ENCODE measurements at regions not wholly inside any gene's neighbourhood (a gene's known extent, or its start where the extent isn't known, plus 50 kb on each side); places are given as distances from the start of the nearest gene placed in this dataset.
"Not testable (repeated sequence)": the region's sequence is repeated elsewhere in the genome, so short reads cannot be mapped to it uniquely, and the experiment has no call there.

DNA sequence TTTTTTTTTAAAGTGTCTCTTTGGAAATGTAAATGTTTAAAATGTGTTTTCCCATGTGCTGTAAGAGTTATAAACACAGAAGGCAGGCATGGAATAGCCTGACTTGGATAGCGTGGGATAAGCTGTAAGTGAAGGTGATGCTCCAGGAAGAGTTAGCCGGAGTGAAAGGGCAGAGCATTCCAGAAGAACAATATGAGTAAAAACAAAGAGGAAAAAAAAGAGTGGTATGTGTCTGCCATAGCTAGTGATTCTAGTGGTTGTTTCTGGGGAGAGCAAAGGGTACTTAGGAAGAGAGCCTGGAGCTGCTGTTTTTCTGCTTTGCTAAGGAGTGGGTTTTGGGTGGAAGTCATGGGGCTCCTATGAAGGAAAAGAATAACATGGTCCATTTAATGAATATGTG, 126.9 kb upstream of the DLGAP1 start:
- in situ Hi-C loops (cut with MboI; ENCODE audit: low pct_unique_long_range_greater_than_20kb in 2 of 9, low sequenced_read_pairs in 9 of 9, unreplicated experiment in 9 of 9): no loop called here
- no peak for ATAC-seq (replicated peaks in 6 of 8)
- 0 to 100% (median 76%) methylated on average over 1 to 2 of the region's 2 CpGs for WGBS, 10 experiments
- Histone ChIP-seq H3K4me1 (replicated peaks in 1 of 2) (peaks cover 9 to 15% of the 10 kb centered on the region in 2 donors), H3K27ac (no peak overlapping the region), H3K4me3 (no peak overlapping the region)

DNA sequence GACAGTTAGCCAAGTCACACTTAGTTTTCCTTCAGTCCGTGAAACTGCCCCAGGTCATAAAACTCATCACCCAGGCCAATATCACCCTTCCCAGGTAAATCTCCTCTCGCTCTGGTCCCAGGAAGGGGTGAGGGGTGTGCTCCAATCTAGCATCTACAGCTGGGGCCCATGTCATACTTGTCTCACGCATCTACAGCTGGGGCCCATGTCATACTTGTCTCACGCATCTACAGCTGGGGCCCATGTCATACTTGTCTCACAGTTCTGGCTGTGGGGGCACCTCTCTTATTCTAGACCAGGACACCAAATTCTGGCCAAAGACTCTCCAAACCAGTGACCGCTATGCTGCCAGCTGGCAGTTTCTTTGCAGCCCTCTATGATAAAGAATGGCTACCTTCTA, 123.3 kb upstream of the DLGAP1 start:
- no peak overlapping the region for H3K4me3 ChIP-seq
- H3K27ac ChIP-seq: no peak overlapping the region
- 67 to 100% (median 87%) methylated on average over 1 to 4 of the region's 5 CpGs; no CpG with 5 or more reads in 4 of the 10 experiments for WGBS, 10 experiments
- in situ Hi-C loops (cut with MboI; ENCODE audit: low pct_unique_long_range_greater_than_20kb in 2 of 9, low sequenced_read_pairs in 9 of 9, unreplicated experiment in 9 of 9): no loop called here
- no peaks in the 10 kb centered on the region for H3K4me1 ChIP-seq (replicated peaks in 1 of 2)
- no peak for ATAC-seq (replicated peaks in 6 of 8)

GRCh38 chr18:4573735-4574134, 118.6 kb upstream of the DLGAP1 start:
- Histone ChIP-seq H3K4me1 (replicated peaks in 1 of 2) (no peaks in the 10 kb centered on the region), H3K4me3 (no peak overlapping the region), H3K27ac (no peak overlapping the region)
- ATAC-seq (replicated peaks in 6 of 8): no peak
- in situ Hi-C loops (cut with MboI; ENCODE audit: low pct_unique_long_range_greater_than_20kb in 2 of 9, low sequenced_read_pairs in 9 of 9, unreplicated experiment in 9 of 9): no loop called here
- 0 to 100% (median 37%) methylated on average over 1 to 3 of the region's 3 CpGs for WGBS, 10 experiments

DNA sequence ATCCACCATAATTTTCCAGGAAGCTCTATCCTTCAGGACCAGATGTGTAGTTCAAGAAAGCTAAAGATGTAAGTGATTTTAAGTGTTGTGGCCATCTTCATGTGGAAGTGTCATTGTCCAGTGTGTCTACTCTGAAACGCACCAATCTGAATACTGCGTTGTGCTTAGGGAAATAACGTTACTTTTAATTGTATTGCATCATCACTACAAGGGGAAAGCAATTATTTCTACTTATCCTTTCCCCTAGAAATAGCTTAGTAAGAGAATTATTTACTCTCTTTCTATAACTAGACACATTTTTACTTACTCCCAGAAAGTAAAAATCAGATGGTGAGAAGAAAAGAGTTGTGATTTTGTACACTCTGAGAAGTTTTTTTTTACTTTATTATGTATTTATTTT, 102.4 kb upstream of the DLGAP1 start:
- in situ Hi-C loops (cut with MboI; ENCODE audit: low pct_unique_long_range_greater_than_20kb in 2 of 9, low sequenced_read_pairs in 9 of 9, unreplicated experiment in 9 of 9): no loop called here
- WGBS, 10 experiments: 0 to 97% (median 86%) methylated on average over 2 to 3 of the region's 3 CpGs; no CpG with 5 or more reads in 3 of the 10 experiments
- H3K27ac ChIP-seq: no peak overlapping the region
- no peak overlapping the region for H3K4me3 ChIP-seq
- no peaks in the 10 kb centered on the region for H3K4me1 ChIP-seq (replicated peaks in 1 of 2)
- no peak for ATAC-seq (replicated peaks in 6 of 8)

DNA sequence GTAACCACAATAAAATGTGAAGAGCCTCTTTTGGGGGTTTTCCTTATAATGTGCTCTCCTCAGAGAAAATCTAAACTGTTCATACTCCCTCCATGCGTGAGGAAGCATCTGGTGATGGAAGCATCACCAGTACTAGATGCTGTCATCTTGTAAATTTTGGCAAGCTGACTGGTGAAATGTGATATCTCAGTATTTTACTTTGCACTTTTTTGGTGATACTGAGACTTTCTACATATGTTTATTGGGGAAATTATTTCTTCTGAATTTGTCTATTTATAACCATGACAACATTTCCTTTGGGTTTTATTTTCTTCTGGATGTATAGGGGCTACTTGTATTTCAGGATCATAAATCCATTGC, 95.9 kb upstream of the DLGAP1 start:
- ATAC-seq (replicated peaks in 6 of 8): no peak
- 0 to 83% (median 71%) methylated on average over 1 of the region's 1 CpG; no CpG with 5 or more reads in 3 of the 10 experiments for WGBS, 10 experiments
- Histone ChIP-seq H3K4me3 (no peak overlapping the region), H3K4me1 (replicated peaks in 1 of 2) (no peaks in the 10 kb centered on the region), H3K27ac (no peak overlapping the region)
- in situ Hi-C loops (cut with MboI; ENCODE audit: low pct_unique_long_range_greater_than_20kb in 2 of 9, low sequenced_read_pairs in 9 of 9, unreplicated experiment in 9 of 9): no loop called here

GRCh38 chr18:4549164-4549872, 94.2 kb upstream of the DLGAP1 start:
- Histone ChIP-seq H3K4me1 (replicated peaks in 1 of 2) (no peaks in the 10 kb centered on the region), H3K27ac (no peak overlapping the region), H3K4me3 (no peak overlapping the region)
- in situ Hi-C loops (cut with MboI; ENCODE audit: low pct_unique_long_range_greater_than_20kb in 2 of 9, low sequenced_read_pairs in 9 of 9, unreplicated experiment in 9 of 9): no loop called here
- no peak for ATAC-seq (replicated peaks in 6 of 8)

DNA sequence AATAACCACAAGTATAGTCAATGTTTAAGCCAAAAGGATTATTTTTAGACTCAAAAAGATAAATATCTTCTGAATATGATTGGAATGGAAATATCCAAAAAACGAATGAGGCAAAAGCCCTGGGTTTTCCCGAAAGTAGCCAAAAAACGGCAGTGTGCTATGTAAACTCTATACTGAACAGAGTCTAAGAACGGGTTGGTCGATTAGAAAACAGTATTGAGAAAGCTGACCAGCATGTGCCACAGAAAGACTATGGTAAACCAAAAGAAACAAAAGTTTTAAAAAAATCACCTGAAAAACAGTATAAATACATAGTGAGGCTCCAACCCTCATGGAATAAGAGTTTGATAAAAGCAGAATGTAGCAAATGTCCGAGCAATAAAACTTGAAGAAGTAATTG, 92.0 kb upstream of the DLGAP1 start:
- H3K27ac ChIP-seq: no peak overlapping the region
- peaks cover 0 to 2% of the 10 kb centered on the region in 2 donors for H3K4me1 ChIP-seq (replicated peaks in 1 of 2)
- no peak overlapping the region for H3K4me3 ChIP-seq
- ATAC-seq (replicated peaks in 6 of 8): no peak
- in situ Hi-C loops (cut with MboI; ENCODE audit: low pct_unique_long_range_greater_than_20kb in 2 of 9, low sequenced_read_pairs in 9 of 9, unreplicated experiment in 9 of 9): no loop called here
- WGBS, 10 experiments: 8 to 96% (median 78%) methylated on average over 3 to 6 of the region's 6 CpGs

DNA sequence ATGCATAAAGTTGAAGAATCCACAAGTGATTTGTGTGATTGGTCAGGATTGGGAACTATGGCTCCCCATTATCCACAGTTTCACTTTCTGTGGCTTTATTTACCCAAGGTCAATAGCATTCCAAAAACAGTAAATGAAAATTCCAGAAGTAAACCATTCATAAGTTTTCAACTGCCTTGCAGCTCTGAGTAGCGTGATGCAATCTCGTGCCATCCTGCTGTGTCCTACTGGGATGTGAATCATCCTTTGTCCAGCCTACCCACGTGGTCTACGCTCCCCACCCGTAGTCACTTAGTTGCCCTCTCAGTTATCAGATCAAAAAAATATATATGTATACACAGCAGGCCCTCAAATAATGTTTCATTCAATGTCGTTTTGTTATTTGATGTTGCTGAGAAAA, 89.0 kb upstream of the DLGAP1 start:
- peaks cover 0 to 2% of the 10 kb centered on the region in 2 donors for H3K4me1 ChIP-seq (replicated peaks in 1 of 2)
- H3K27ac ChIP-seq: no peak overlapping the region
- H3K4me3 ChIP-seq: no peak overlapping the region
- ATAC-seq (replicated peaks in 6 of 8): peak in 3 of 8 experiments; percentile 35 to 98 (median 77)
- 0 to 100% (median 72%) methylated on average over 1 to 5 of the region's 6 CpGs; no CpG with 5 or more reads in 1 of the 10 experiments for WGBS, 10 experiments
- in situ Hi-C loops (cut with MboI; ENCODE audit: low pct_unique_long_range_greater_than_20kb in 2 of 9, low sequenced_read_pairs in 9 of 9, unreplicated experiment in 9 of 9): no loop called here

DNA sequence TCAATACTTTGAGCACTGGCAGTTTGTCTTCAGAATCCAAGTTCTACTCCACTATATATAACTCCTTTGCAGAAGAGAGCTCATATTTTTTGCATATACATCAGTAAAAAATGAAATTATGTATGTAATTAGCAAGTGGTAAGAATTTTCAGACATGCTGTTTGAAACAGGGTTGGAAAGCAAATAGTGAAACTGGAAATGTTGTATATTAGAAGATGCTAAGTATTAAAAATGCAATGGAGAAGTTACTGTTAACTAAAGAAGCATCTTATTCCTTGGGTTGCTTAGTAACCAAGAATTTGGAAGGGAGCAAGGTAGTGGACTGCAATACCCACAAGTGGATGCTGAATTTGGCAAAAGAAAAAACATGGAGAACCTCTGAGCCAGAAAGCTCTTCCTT, 88.6 kb upstream of the DLGAP1 start:
- no peak overlapping the region for H3K27ac ChIP-seq
- ATAC-seq (replicated peaks in 6 of 8): peak in 1 of 8 experiments; percentile 7
- H3K4me1 ChIP-seq (replicated peaks in 1 of 2): peaks cover 0 to 2% of the 10 kb centered on the region in 2 donors
- H3K4me3 ChIP-seq: no peak overlapping the region
- in situ Hi-C loops (cut with MboI; ENCODE audit: low pct_unique_long_range_greater_than_20kb in 2 of 9, low sequenced_read_pairs in 9 of 9, unreplicated experiment in 9 of 9): no loop called here

GRCh38 chr18:4541588-4541987, 86.5 kb upstream of the DLGAP1 start:
- no peak for ATAC-seq (replicated peaks in 6 of 8)
- in situ Hi-C loops (cut with MboI; ENCODE audit: low pct_unique_long_range_greater_than_20kb in 2 of 9, low sequenced_read_pairs in 9 of 9, unreplicated experiment in 9 of 9): no loop called here
- H3K27ac ChIP-seq: no peak overlapping the region
- 9 to 96% (median 90%) methylated on average over 3 of the region's 3 CpGs for WGBS, 10 experiments
- H3K4me1 ChIP-seq (replicated peaks in 1 of 2): peaks cover 0 to 2% of the 10 kb centered on the region in 2 donors
- no peak overlapping the region for H3K4me3 ChIP-seq

DNA sequence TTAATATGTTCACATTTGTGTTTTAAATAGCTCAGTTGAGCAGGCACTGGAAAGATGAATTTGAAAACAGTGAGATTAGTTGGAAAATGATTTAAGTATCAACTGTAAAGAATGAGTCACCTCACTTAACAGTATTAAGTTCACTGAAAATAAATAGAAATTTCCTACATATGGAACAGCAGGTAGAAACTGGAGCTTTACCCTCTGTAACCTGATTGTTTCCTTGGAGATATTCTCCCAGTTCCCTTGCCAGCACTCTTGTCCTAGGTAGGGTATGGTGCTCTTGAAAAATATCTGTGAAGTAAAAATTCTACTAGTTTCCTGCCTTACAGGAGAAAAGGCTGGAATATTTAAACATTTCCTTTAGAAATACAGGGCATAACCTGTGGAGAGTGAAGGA, 81.3 kb upstream of the DLGAP1 start:
- no peaks in the 10 kb centered on the region for H3K4me1 ChIP-seq (replicated peaks in 1 of 2)
- peak in 2 of 8 experiments; percentile 32 to 58 for ATAC-seq (replicated peaks in 6 of 8)
- no peak overlapping the region for H3K27ac ChIP-seq
- in situ Hi-C loops (cut with MboI; ENCODE audit: low pct_unique_long_range_greater_than_20kb in 2 of 9, low sequenced_read_pairs in 9 of 9, unreplicated experiment in 9 of 9): no loop called here
- no peak overlapping the region for H3K4me3 ChIP-seq

DNA sequence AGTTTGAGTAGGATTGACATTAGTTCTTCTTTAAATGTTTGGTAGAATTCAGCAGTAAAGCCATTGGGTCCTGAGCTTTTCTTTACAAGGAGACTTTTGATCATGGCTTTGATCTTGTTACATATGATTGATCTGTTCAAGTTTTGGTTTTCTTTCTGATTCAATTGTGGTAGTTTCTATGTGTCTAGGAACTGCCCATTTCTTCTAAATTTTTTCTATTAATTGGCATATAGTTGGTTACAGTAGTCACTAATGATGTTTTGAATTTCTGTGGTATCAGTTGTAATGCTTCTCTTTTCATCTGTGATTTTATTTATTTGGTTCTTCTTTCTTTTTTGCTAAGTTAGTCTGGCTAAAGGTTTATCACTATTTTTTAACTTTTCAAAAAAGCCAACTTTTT, 73.3 kb upstream of the DLGAP1 start:
- ATAC-seq (replicated peaks in 6 of 8): no peak
- Histone ChIP-seq H3K27ac (no peak overlapping the region), H3K4me1 (replicated peaks in 1 of 2) (no peaks in the 10 kb centered on the region), H3K4me3 (no peak overlapping the region)
- in situ Hi-C loops (cut with MboI; ENCODE audit: low pct_unique_long_range_greater_than_20kb in 2 of 9, low sequenced_read_pairs in 9 of 9, unreplicated experiment in 9 of 9): no loop called here

GRCh38 chr18:4527826-4528225, 72.7 kb upstream of the DLGAP1 start:
- 0 to 79% (median 54%) methylated on average over 1 to 10 of the region's 10 CpGs for WGBS, 10 experiments
- H3K27ac ChIP-seq; H3K4me3 ChIP-seq; H3K4me1 ChIP-seq (replicated peaks in 1 of 2); in situ Hi-C loops (cut with MboI; ENCODE audit: low pct_unique_long_range_greater_than_20kb in 2 of 9, low sequenced_read_pairs in 9 of 9, unreplicated experiment in 9 of 9); ATAC-seq (replicated peaks in 6 of 8): not testable (repeated sequence)

DNA sequence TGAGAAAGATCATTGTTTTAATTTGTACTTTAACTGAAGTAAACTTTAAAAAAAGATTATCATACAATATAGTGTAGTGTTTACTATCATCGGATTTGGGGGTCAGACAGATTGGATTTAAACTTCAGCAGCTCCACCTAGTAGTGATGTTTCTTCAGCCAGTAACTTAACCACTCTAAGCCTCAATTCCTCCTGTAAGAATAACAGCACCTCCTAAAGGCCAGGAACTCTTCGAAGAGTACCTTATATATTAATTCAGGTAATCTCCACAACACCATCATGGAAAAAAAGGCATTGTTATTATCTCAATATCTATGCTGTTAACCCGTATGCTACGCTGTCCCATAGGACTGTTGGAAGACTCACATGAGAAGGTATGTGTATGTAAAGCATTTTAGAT, 69.0 kb upstream of the DLGAP1 start:
- no peak for ATAC-seq (replicated peaks in 6 of 8)
- in situ Hi-C loops (cut with MboI; ENCODE audit: low pct_unique_long_range_greater_than_20kb in 2 of 9, low sequenced_read_pairs in 9 of 9, unreplicated experiment in 9 of 9): no loop called here
- 0 to 87% (median 58%) methylated on average over 1 to 4 of the region's 4 CpGs; no CpG with 5 or more reads in 1 of the 10 experiments for WGBS, 10 experiments
- no peaks in the 10 kb centered on the region for H3K4me1 ChIP-seq (replicated peaks in 1 of 2)
- H3K27ac ChIP-seq: no peak overlapping the region
- no peak overlapping the region for H3K4me3 ChIP-seq

All from motor neuron (in vitro differentiated cells).